Epithelial cell of proximal tubule (primary cell): ENCODE measurements at regions not wholly inside any gene's neighbourhood (a gene's known extent, or its start where the extent isn't known, plus 50 kb on each side); places are given as distances from the start of the nearest gene placed in this dataset.

Experiments
- DNase-seq: peaks from one replicate; pipeline ENCODE4 v3.0.0-alpha.2; 2011; ENCODE audit warnings: low read depth
- H3K4me3 ChIP-seq: 2 replicates; pipeline ENCODE4 v1.5.1; 2011; ENCODE audit warnings: low read depth, mild to moderate bottlenecking, low read length
- TF ChIP-seq, protein P1 (sequence below): conservative IDR thresholded peaks from 2 replicates; pipeline ENCODE4 v1.5.1; 2012; ENCODE audit warnings: low read depth, mild to moderate bottlenecking, low read length

DNA sequence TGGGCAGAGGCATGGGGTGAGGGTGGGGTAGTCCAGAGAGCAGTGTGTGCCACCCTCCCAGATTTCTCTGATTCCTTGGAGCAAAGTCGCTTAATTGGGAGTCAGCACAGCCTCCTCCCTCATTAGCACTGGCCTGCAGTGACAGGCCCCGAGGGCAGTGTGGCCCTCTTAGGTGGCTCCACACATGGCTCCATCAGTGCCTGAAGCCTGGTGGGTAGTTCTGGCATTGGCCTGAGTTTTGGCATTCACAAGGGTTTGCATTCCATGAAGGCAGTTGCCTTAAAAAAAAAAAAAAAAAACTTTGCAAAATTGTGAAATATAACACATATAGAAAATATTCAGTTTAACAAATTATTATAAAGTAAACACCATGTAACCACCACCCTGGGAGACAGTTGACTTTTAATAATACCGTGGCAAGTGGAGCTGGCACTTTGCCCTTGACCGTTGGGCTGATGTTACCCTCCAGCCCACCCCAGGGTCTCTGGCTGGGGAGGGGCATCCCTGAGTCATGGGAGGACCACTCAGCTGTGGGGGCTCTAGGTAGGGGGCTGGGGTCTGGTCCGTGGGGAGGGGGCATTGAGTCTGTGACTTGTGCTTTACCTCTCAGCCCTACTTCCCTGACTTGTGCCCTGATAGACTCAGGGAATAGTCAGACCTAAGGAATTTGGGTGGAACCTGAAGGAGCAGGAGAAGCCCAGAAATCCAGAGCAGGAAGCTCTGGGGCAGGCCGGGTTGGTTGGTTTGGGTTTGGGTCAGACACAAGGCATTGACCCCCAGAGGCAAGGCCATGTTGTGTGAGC lies 51.3 kb upstream of the PITX1 start:
- TF ChIP-seq, protein P1, sequence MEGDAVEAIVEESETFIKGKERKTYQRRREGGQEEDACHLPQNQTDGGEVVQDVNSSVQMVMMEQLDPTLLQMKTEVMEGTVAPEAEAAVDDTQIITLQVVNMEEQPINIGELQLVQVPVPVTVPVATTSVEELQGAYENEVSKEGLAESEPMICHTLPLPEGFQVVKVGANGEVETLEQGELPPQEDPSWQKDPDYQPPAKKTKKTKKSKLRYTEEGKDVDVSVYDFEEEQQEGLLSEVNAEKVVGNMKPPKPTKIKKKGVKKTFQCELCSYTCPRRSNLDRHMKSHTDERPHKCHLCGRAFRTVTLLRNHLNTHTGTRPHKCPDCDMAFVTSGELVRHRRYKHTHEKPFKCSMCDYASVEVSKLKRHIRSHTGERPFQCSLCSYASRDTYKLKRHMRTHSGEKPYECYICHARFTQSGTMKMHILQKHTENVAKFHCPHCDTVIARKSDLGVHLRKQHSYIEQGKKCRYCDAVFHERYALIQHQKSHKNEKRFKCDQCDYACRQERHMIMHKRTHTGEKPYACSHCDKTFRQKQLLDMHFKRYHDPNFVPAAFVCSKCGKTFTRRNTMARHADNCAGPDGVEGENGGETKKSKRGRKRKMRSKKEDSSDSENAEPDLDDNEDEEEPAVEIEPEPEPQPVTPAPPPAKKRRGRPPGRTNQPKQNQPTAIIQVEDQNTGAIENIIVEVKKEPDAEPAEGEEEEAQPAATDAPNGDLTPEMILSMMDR, result no peak
- H3K4me3 ChIP-seq, result no peak overlapping the region
- DNase-seq, result no peak
